Spleen (tissue), 11 donors: ENCODE measurements at regions not wholly inside any gene's neighbourhood (a gene's known extent, or its start where the extent isn't known, plus 50 kb on each side); places are given as distances from the start of the nearest gene placed in this dataset.

Experiments
- DNase-seq: peaks from one replicate; pipeline ENCODE4 v3.0.0-alpha.2; 2020
- H3K27ac ChIP-seq, 8 donors: fragments of 200-600 bp; sonication (generic) in 7 of 8; 1 replicate in 4 of 8; 2 replicates in 4 of 8; pipeline versions ENCODE4 v1.5.0 to v1.8.0; 2016 to 2021; ENCODE audit warnings: inconsistent platforms in 4 of 8, mild to moderate bottlenecking in 4 of 8, moderate library complexity in 1 of 8
- H3K27me3 ChIP-seq, 7 donors: fragments of 200-600 bp; sonication (generic) in 6 of 7; replicated peaks in 1 of 7; 1 replicate in 4 of 7; 2 replicates in 3 of 7; pipeline versions ENCODE4 v1.5.0 to v1.8.0; 2016 to 2021; ENCODE audit warnings: inconsistent platforms in 3 of 7, mild to moderate bottlenecking in 1 of 7
- H3K36me3 ChIP-seq, 6 donors: fragments of 200-600 bp; sonication (generic) in 5 of 6; 1 replicate in 4 of 6; 2 replicates in 2 of 6; pipeline versions ENCODE4 v1.5.0 to v1.8.0; 2016 to 2021; ENCODE audit warnings: inconsistent platforms in 2 of 6
- H3K4me1 ChIP-seq, 6 donors: fragments of 200-600 bp; sonication (generic) in 5 of 6; 1 replicate in 3 of 6; 2 replicates in 3 of 6; pipeline versions ENCODE4 v1.5.0 to v1.8.0; 2016 to 2021; ENCODE audit warnings: inconsistent platforms in 3 of 6
- H3K4me3 ChIP-seq, 8 donors: fragments of 200-600 bp; sonication (generic) in 7 of 8; 1 replicate in 4 of 8; 2 replicates in 4 of 8; pipeline versions ENCODE4 v1.5.0 to v1.8.0; 2016 to 2021; ENCODE audit warnings: inconsistent platforms in 4 of 8, mild to moderate bottlenecking in 4 of 8, moderate library complexity in 2 of 8
- H3K9me3 ChIP-seq, 8 donors: fragments of 200-600 bp; sonication (generic) in 7 of 8; 1 replicate in 4 of 8; 2 replicates in 4 of 8; pipeline versions ENCODE4 v1.5.0 to v1.8.0; 2016 to 2021; ENCODE audit warnings: inconsistent platforms in 4 of 8
- POLR2A ChIP-seq, 3 donors: fragments of 450-650 bp; IDR thresholded peaks; one replicate each; pipeline ENCODE4 v1.5.1; 2017; ENCODE audit warnings: antibody characterized with exemption in 3 of 3, mild to moderate bottlenecking in 1 of 3
- POLR2AphosphoS5 ChIP-seq, 3 donors: sonication (generic); formaldehyde crosslinking; IDR thresholded peaks; one replicate each; pipeline ENCODE4 v1.5.1; 2017; ENCODE audit warnings: antibody characterized with exemption in 3 of 3
- WGBS, 5 donors: extraction: QIAGEN DNeasy Blood & Tissue Kit in 3 of 5; methylation state at CpG; one replicate each; pipeline versions ENCODE4 v1.1.5 to v1.1.7; 2013 to 2018; 5-methylcytosine and 5-hydroxymethylcytosine counted together
- intact Hi-C: fragments of 100-400 bp; cut with DNase I; formaldehyde crosslinking; loops from one replicate; pipeline ENCODE4 v1.15.0; 2023; ENCODE audit warnings: low total_unique reads
- TF ChIP-seq, protein P1 (sequence below), 11 experiments: fragments of 200-600 bp in 7 of 11; fragments of 450-650 bp in 4 of 11; sonication (generic) in 4 of 11; IDR thresholded peaks in 8 of 11; conservative IDR thresholded peaks in 3 of 11; 1 replicate in 7 of 11; 2 replicates in 4 of 11; pipeline versions ENCODE4 v1.4.0 to v1.8.0; 2016 to 2021; ENCODE audit warnings: antibody characterized with exemption in 11 of 11, inconsistent platforms in 4 of 11, mild to moderate bottlenecking in 1 of 11
- donor health status: healthy with polysubstance abuse.
- donor health status: DM: no; HTN: no; CAD: no; lungs with moderate emphysema.
- donor health status: DM: no; HTN: no; CAD: no.
- donor health status: Bipolar disorder and iron deficiency.
- donor health status: healthy.
- donor health status: DM: no; HTN: no; CAD: no.
- donor health status: DM: yes; HTN: yes; CAD: no.

DNA sequence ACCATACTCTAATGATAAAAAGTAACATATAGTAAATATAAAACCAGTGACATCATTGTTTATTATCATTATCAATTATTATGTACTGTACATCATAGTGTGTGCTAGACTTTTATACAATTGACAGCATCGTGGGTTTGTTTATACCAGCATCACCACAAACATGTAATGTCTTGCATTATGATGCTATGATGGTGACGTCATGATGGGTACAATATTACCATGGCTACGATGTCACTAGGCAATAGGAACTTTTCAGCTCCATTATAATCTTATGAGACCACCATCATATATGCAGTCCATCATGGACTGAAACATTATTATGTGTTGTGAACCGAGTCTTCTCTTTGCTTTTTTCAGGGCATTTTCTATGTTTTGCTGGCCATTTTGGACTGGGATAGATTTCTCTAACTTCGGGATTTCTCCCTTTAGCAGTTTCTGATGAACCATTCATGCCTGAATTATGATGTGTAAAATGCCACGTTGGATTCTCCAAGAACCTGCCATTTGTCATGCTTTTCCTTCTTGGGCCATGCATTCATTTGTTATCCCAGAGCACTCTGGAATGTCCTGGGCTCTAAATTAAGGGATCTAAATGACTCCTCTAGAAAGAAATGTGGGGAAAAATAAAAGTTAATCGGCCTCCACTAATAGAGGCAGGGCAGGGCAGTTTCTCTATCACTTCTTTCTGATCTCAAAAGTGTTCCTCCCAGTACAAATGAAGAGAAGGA is 325.6 kb upstream of the TNP1 start:
- Histone ChIP-seq H3K9me3 (no peaks in the 10 kb centered on the region), H3K27me3 (no peaks in the 10 kb centered on the region), H3K4me1 (peaks cover 0 to 9% (median 0%) of the 10 kb centered on the region in 6 donors), H3K36me3 (no peaks in the 10 kb centered on the region), H3K27ac (no peak overlapping the region), H3K4me3 (no peak overlapping the region)
- WGBS, 5 donors: 76 to 92% (median 90%) methylated on average over 7 of the region's 7 CpGs
- TF ChIP-seq POLR2AphosphoS5 (IDR thresholded peaks at IDR 0.05): no peak
- TF ChIP-seq POLR2A (IDR thresholded peaks at IDR 0.05): no peak
- intact Hi-C loops: no loop called here
- no peak for DNase-seq

DNA sequence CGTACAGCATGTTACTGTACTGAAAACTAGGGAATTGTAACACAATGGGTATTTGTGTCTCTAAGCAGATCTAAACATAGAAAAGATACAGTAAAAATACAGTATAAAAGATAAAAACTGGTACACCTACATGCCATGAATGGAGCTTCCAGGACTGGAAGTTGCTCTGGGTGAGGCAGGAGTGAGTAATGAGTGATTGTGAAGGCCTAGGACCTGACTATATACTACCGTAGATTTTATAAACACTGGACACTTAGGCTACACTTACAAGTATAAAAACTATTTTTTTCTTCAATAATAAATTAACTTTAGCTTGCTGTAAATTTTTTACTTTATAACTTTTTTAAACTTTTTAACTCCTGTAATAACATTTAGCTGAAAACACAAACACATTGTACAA is 324.4 kb upstream of the TNP1 start:
- intact Hi-C loops: no loop called here
- no peak overlapping the region for H3K27ac ChIP-seq
- TF ChIP-seq POLR2A (IDR thresholded peaks at IDR 0.05) (no peak), POLR2AphosphoS5 (IDR thresholded peaks at IDR 0.05) (no peak)
- TF ChIP-seq, protein P1, sequence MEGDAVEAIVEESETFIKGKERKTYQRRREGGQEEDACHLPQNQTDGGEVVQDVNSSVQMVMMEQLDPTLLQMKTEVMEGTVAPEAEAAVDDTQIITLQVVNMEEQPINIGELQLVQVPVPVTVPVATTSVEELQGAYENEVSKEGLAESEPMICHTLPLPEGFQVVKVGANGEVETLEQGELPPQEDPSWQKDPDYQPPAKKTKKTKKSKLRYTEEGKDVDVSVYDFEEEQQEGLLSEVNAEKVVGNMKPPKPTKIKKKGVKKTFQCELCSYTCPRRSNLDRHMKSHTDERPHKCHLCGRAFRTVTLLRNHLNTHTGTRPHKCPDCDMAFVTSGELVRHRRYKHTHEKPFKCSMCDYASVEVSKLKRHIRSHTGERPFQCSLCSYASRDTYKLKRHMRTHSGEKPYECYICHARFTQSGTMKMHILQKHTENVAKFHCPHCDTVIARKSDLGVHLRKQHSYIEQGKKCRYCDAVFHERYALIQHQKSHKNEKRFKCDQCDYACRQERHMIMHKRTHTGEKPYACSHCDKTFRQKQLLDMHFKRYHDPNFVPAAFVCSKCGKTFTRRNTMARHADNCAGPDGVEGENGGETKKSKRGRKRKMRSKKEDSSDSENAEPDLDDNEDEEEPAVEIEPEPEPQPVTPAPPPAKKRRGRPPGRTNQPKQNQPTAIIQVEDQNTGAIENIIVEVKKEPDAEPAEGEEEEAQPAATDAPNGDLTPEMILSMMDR (IDR thresholded peaks at IDR 0.05 in 8 of 11, conservative IDR thresholded peaks at IDR 0.05 in 3 of 11): no peak

DNA sequence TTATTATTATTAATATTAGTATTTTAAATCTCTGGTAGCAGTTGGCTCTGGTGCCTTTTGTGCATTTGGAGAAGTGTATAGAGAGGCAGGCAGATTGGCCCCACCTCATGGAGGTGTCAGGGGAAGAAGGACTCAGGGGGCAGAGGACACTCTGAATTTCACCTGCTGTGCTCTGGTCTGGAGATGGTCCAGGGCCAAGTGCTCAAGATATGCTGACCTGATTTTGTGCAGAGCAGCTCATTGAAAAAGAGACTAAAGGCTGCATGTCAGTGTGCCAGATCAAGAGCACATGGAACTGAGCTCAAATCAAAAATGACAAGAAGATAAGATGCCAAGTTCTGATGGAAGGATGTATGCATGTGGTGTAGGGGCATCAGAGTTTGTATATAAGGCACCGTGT is 323.6 kb upstream of the TNP1 start:
- no peak for DNase-seq
- peaks cover 0 to 9% (median 0%) of the 10 kb centered on the region in 6 donors for H3K4me1 ChIP-seq
- no peaks in the 10 kb centered on the region for H3K27me3 ChIP-seq
- intact Hi-C loops: no loop called here
- WGBS, 5 donors: 87 to 94% (median 94%) methylated on average over 1 of the region's 1 CpG
- no peak overlapping the region for H3K4me3 ChIP-seq
- no peak overlapping the region for H3K27ac ChIP-seq
- no peaks in the 10 kb centered on the region for H3K36me3 ChIP-seq
- TF ChIP-seq POLR2AphosphoS5 (IDR thresholded peaks at IDR 0.05): no peak
- no peaks in the 10 kb centered on the region for H3K9me3 ChIP-seq

More for the DNA sequence above, 324.4 kb upstream of the TNP1 start:
- Histone ChIP-seq H3K4me3 (no peak overlapping the region), H3K4me1 (peaks cover 0 to 9% (median 0%) of the 10 kb centered on the region in 6 donors), H3K27me3 (no peaks in the 10 kb centered on the region), H3K36me3 (no peaks in the 10 kb centered on the region), H3K9me3 (no peaks in the 10 kb centered on the region)
- DNase-seq: no peak
- 88 to 100% (median 97%) methylated on average over 2 of the region's 2 CpGs for WGBS, 5 donors

DNA sequence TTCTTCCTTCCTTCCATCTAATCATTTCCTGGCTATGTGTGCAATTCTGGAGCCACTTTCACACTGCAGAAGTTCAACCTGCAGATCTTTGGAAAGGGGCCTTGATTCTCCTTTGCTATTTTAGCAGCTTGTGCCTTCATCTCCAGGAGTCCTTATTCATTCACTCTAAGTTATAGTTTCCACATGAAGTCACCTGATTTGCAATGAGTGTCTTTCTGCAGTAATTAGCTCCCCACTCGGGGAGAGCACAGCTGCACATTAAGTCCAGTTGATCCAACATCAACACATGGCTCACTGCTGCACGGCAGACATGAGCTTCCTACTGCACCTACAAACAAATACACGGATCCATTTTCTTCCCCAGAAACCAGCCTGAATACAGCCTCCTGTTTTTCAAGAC is 323.1 kb upstream of the TNP1 start:
- 64 to 89% (median 75%) methylated on average over 3 of the region's 3 CpGs for WGBS, 5 donors
- H3K36me3 ChIP-seq: no peaks in the 10 kb centered on the region
- intact Hi-C loops: no loop called here
- TF ChIP-seq POLR2A (IDR thresholded peaks at IDR 0.05) (no peak), POLR2AphosphoS5 (IDR thresholded peaks at IDR 0.05) (no peak)
- TF ChIP-seq, protein P1 (IDR thresholded peaks at IDR 0.05 in 8 of 11, conservative IDR thresholded peaks at IDR 0.05 in 3 of 11): no peak
- H3K4me1 ChIP-seq: peaks cover 0 to 9% (median 0%) of the 10 kb centered on the region in 6 donors
- DNase-seq: no peak
- no peak overlapping the region for H3K27ac ChIP-seq
- H3K27me3 ChIP-seq: no peaks in the 10 kb centered on the region
- no peaks in the 10 kb centered on the region for H3K9me3 ChIP-seq
- H3K4me3 ChIP-seq: no peak overlapping the region

DNA sequence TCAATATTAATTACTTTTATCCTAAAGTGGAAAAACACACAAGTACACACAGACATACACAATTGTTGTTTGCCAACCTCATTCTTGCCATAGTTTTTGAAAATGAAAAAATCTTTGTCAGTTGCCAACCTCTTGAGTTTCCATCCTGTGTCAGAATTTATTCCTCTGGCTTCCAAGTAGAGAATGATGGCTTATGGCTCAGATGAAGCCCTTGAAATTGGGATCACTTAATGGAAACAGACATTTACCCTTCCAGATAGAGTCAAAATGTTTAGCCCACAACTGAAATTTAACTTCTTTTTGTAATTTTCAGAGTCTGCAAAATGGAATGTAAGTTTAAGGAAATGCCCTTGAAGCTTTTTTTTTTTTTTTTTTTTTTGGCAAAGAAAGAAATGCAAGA is 321.6 kb upstream of the TNP1 start:
- TF ChIP-seq POLR2AphosphoS5 (IDR thresholded peaks at IDR 0.05) (no peak), POLR2A (IDR thresholded peaks at IDR 0.05) (no peak)
- TF ChIP-seq, protein P1 (IDR thresholded peaks at IDR 0.05 in 8 of 11, conservative IDR thresholded peaks at IDR 0.05 in 3 of 11): no peak
- Histone ChIP-seq H3K27ac (no peak overlapping the region), H3K4me1 (peaks cover 0 to 9% (median 0%) of the 10 kb centered on the region in 6 donors), H3K9me3 (peaks cover 0 to 1% (median 0%) of the 10 kb centered on the region in 8 donors), H3K27me3 (no peaks in the 10 kb centered on the region), H3K4me3 (no peak overlapping the region), H3K36me3 (no peaks in the 10 kb centered on the region)
- DNase-seq: no peak
- intact Hi-C loops: no loop called here
